Mucosa of descending colon (tissue), 3 donors: ENCODE measurements at regions not wholly inside any gene's neighbourhood (a gene's known extent, or its start where the extent isn't known, plus 50 kb on each side); places are given as distances from the start of the nearest gene placed in this dataset.

ENCODE experiments used
- ATAC-seq: fragments of 200-7000 bp; cut with Tn5 transposase; one replicate; pipeline ENCODE4 v1.9.1; 2020; ENCODE audit warnings: mild to moderate bottlenecking, moderate library complexity
- DNase-seq, 3 donors: peaks; one replicate each; pipeline ENCODE4 v3.0.0-alpha.2; 2020
- H3K36me3 ChIP-seq: fragments of 200-600 bp; one replicate; pipeline ENCODE4 v1.8.0; 2021; ENCODE audit warnings: low read depth, mild to moderate bottlenecking
- H3K4me1 ChIP-seq: fragments of 200-600 bp; one replicate; pipeline ENCODE4 v1.8.0; 2021; ENCODE audit warnings: low read depth, mild to moderate bottlenecking
- H3K4me3 ChIP-seq: fragments of 200-600 bp; one replicate; pipeline ENCODE4 v1.8.0; 2021; ENCODE audit warnings: mild to moderate bottlenecking
- H3K9me3 ChIP-seq: fragments of 200-600 bp; one replicate; pipeline ENCODE4 v1.8.0; 2021; ENCODE audit warnings: mild to moderate bottlenecking
- CTCF ChIP-seq: fragments of 200-600 bp; IDR thresholded peaks from one replicate; pipeline ENCODE4 v1.8.0; 2022; ENCODE audit warnings: antibody characterized with exemption, mild to moderate bottlenecking
- intact Hi-C, 2 donors: fragments of 100-400 bp; cut with DNase I in 1 of 2; cut with micrococcal nuclease in 1 of 2; formaldehyde crosslinking; loops; one replicate each; pipeline versions ENCODE4 v1.11.0 to v1.11.1; 2022; cut with DNase I, micrococcal nuclease
- donor health status: DM: no; HTN: no; CAD: no; lungs with moderate emphysema.
- donor health status: DM: no; HTN: no; CAD: no.
- donor health status: DM: no; HTN: yes; CAD: no.

- no peak for TF ChIP-seq CTCF
- Histone ChIP-seq H3K4me1 (peaks cover 16% of the 10 kb centered on the region), H3K4me3 (no peak overlapping the region), H3K36me3 (no peaks in the 10 kb centered on the region), H3K9me3 (no peaks in the 10 kb centered on the region)
- ATAC-seq (peak; percentile 64), DNase-seq (peak in 2 of 3 donors; percentile 51)
- intact Hi-C loops: loop anchor here in 1 of 2 donors (10.0 kb wide), 1 partner anchor 244 kb away; no protein-coding TSS in a partner anchor
These were observed 84.9 kb upstream of the TGM3 start for GRCh38 chr20:2210646-2211552.

- H3K36me3 ChIP-seq: no peaks in the 10 kb centered on the region
- peaks cover 11% of the 10 kb centered on the region for H3K4me1 ChIP-seq
- no peaks in the 10 kb centered on the region for H3K9me3 ChIP-seq
- intact Hi-C loops: loop anchor here in 1 of 2 donors (10.0 kb wide), 1 partner anchor 242 kb away; no protein-coding TSS in a partner anchor
- DNase-seq (no peak), ATAC-seq (no peak)
- no peak for TF ChIP-seq CTCF
- no peak overlapping the region for H3K4me3 ChIP-seq
These were observed 83.3 kb upstream of the TGM3 start for GRCh38 chr20:2212456-2213015.

- no peak for TF ChIP-seq CTCF
- peaks cover 8% of the 10 kb centered on the region for H3K4me1 ChIP-seq
- no peaks in the 10 kb centered on the region for H3K36me3 ChIP-seq
- H3K4me3 ChIP-seq: no peak overlapping the region
- intact Hi-C loops: loop anchor here in 1 of 2 donors (10.0 kb wide), 1 partner anchor 241 kb away; no protein-coding TSS in a partner anchor
- DNase-seq: no peak
- no peaks in the 10 kb centered on the region for H3K9me3 ChIP-seq
- no peak for ATAC-seq
These were observed 82.4 kb upstream of the TGM3 start for GRCh38 chr20:2213401-2213800.

- intact Hi-C loops: loop anchor here in 1 of 2 donors (10.0 kb wide), 1 partner anchor 237 kb away; no protein-coding TSS in a partner anchor
- Histone ChIP-seq H3K9me3 (no peaks in the 10 kb centered on the region), H3K4me1 (no peaks in the 10 kb centered on the region), H3K4me3 (no peak overlapping the region), H3K36me3 (no peaks in the 10 kb centered on the region)
- TF ChIP-seq CTCF: no peak
- peak; percentile 53 for ATAC-seq
- DNase-seq: peak in 1 of 3 donors; percentile 16
These were observed 77.8 kb upstream of the TGM3 start for GRCh38 chr20:2217857-2218539.

- intact Hi-C loops: loop anchor here in 1 of 2 donors (10.0 kb wide), 1 partner anchor 235 kb away; no protein-coding TSS in a partner anchor
- ATAC-seq: no peak
- no peak for TF ChIP-seq CTCF
These were observed 76.3 kb upstream of the TGM3 start for GRCh38 chr20:2219481-2220006.

More at GRCh38 chr20:2219481-2220006, 76.3 kb upstream of the TGM3 start:
- no peak for DNase-seq
- Histone ChIP-seq H3K4me3 (no peak overlapping the region), H3K4me1 (no peaks in the 10 kb centered on the region), H3K36me3 (no peaks in the 10 kb centered on the region), H3K9me3 (no peaks in the 10 kb centered on the region)
